ENCODE measurements at regions not wholly inside any gene's neighbourhood (a gene's known extent, or its start where the extent isn't known, plus 50 kb on each side); places are given as distances from the start of the nearest gene placed in this dataset.

DNA sequence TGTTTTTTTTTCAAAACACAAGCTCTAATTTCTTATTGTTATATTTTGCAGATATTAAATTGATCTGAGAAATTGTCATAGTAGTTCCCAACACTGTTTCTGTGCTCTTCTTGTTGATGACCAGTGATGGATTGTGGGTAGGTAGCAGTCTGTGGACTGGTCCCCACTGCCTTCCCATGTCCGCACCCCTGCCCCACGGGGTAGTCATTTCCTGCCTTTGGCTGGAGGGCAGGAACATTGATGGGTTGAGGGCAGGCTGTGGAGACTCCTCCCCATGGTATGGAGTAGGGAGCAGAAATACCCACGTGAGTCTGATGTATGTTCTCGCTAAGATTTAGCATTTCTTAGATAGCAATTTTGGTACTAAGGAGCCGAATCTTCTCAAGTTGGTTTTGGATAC, 762.0 kb downstream of the CDH8 start:
- FAIRE-seq: no peak
- WGBS (ENCODE audit: insufficient coverage, low coverage, missing lambda C conversion rate): 3% methylated on average over 5 of the region's 5 CpGs

More for the DNA sequence above, 762.0 kb downstream of the CDH8 start:
- no peak overlapping the region for H3K4me2 ChIP-seq (ENCODE audit: insufficient read depth, low read length)
- no peaks in the 10 kb centered on the region for H3K4me1 ChIP-seq (replicated peaks in 1 of 2; ENCODE audit: control insufficient read depth in 2 of 2, insufficient read depth in 2 of 2, low read length in 2 of 2)
- DNase-seq (ENCODE audit: extremely low read depth in 1 of 4, low spot score in 3 of 4) (no peak), ATAC-seq (no peak)
- H3K79me2 ChIP-seq (ENCODE audit: control insufficient read depth, insufficient read depth, low read length): no peaks in the 10 kb centered on the region
- no peak overlapping the region for H3K4me3 ChIP-seq
- no TSS peak for BruUV-seq (replicated peaks)
- H3K9ac ChIP-seq (ENCODE audit: insufficient read depth in 1 of 2, low read depth in 2 of 2, low read length in 2 of 2): no peak overlapping the region
- no peaks in the 10 kb centered on the region for H3K9me1 ChIP-seq (ENCODE audit: control insufficient read depth, insufficient read depth, low read length)
- TF ChIP-seq SNIP1 (IDR thresholded peaks at IDR 0.05; ENCODE audit: low read depth): no peak
- no peak for TF ChIP-seq RBM34 (IDR thresholded peaks at IDR 0.05; ENCODE audit: borderline replicate concordance, insufficient read depth, low read length)
- TF ChIP-seq, protein P1, sequence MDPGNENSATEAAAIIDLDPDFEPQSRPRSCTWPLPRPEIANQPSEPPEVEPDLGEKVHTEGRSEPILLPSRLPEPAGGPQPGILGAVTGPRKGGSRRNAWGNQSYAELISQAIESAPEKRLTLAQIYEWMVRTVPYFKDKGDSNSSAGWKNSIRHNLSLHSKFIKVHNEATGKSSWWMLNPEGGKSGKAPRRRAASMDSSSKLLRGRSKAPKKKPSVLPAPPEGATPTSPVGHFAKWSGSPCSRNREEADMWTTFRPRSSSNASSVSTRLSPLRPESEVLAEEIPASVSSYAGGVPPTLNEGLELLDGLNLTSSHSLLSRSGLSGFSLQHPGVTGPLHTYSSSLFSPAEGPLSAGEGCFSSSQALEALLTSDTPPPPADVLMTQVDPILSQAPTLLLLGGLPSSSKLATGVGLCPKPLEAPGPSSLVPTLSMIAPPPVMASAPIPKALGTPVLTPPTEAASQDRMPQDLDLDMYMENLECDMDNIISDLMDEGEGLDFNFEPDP (CRISPR knock-in tag; IDR thresholded peaks at IDR 0.05): no peak
- no peak for TF ChIP-seq MAZ (CRISPR knock-in tag; conservative IDR thresholded peaks at IDR 0.05 in 1 of 2, IDR thresholded peaks at IDR 0.05 in 1 of 2)
- TF ChIP-seq, protein P2, sequence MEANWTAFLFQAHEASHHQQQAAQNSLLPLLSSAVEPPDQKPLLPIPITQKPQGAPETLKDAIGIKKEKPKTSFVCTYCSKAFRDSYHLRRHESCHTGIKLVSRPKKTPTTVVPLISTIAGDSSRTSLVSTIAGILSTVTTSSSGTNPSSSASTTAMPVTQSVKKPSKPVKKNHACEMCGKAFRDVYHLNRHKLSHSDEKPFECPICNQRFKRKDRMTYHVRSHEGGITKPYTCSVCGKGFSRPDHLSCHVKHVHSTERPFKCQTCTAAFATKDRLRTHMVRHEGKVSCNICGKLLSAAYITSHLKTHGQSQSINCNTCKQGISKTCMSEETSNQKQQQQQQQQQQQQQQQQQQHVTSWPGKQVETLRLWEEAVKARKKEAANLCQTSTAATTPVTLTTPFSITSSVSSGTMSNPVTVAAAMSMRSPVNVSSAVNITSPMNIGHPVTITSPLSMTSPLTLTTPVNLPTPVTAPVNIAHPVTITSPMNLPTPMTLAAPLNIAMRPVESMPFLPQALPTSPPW (CRISPR knock-in tag; IDR thresholded peaks at IDR 0.05): no peak
- TF ChIP-seq KLF1 (tag; IDR thresholded peaks at IDR 0.05): no peak
- TF ChIP-seq, protein P3, sequence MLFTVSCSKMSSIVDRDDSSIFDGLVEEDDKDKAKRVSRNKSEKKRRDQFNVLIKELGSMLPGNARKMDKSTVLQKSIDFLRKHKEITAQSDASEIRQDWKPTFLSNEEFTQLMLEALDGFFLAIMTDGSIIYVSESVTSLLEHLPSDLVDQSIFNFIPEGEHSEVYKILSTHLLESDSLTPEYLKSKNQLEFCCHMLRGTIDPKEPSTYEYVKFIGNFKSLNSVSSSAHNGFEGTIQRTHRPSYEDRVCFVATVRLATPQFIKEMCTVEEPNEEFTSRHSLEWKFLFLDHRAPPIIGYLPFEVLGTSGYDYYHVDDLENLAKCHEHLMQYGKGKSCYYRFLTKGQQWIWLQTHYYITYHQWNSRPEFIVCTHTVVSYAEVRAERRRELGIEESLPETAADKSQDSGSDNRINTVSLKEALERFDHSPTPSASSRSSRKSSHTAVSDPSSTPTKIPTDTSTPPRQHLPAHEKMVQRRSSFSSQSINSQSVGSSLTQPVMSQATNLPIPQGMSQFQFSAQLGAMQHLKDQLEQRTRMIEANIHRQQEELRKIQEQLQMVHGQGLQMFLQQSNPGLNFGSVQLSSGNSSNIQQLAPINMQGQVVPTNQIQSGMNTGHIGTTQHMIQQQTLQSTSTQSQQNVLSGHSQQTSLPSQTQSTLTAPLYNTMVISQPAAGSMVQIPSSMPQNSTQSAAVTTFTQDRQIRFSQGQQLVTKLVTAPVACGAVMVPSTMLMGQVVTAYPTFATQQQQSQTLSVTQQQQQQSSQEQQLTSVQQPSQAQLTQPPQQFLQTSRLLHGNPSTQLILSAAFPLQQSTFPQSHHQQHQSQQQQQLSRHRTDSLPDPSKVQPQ (CRISPR knock-in tag; IDR thresholded peaks at IDR 0.05; ENCODE audit: borderline replicate concordance): no peak
- no peak for TF ChIP-seq ZSCAN32 (CRISPR knock-in tag; IDR thresholded peaks at IDR 0.05)
- TF ChIP-seq KDM5B (IDR thresholded peaks at IDR 0.05; ENCODE audit: insufficient replicate concordance, low read depth, low read length): no peak
- TF ChIP-seq NCOR1 (IDR thresholded peaks at IDR 0.05): no peak
- no peak for TF ChIP-seq PCBP2 (IDR thresholded peaks at IDR 0.05; ENCODE audit: low read depth, low read length, poor library complexity, severe bottlenecking)
- CTCF ChIA-PET (ENCODE audit: low intra/inter-chr PET ratio): no interaction called here
- no peaks in the 10 kb centered on the region for H3K27me3 ChIP-seq (ENCODE audit: control insufficient read depth in 2 of 2, insufficient read depth in 2 of 2, low read length in 2 of 2)
- H3K9me3 ChIP-seq (replicated peaks; ENCODE audit: control insufficient read depth, insufficient read depth, low read depth, low read length): no peaks in the 10 kb centered on the region
- H2AFZ ChIP-seq (ENCODE audit: low read depth, low read length): no peak overlapping the region
- intact Hi-C loops (cut with micrococcal nuclease) (no loop called here), in situ Hi-C loops (cut with MboI) (no loop called here)
- no peaks in the 10 kb centered on the region for H3K36me3 ChIP-seq (ENCODE audit: control insufficient read depth, insufficient read depth, low read length)
- H3K27ac ChIP-seq (ENCODE audit: extremely low read depth, low read depth, low read length): no peak overlapping the region
- POLR2A ChIA-PET: no interaction called here
- H4K20me1 ChIP-seq (replicated peaks; ENCODE audit: control insufficient read depth, insufficient read depth, low read length): no peaks in the 10 kb centered on the region
